ENCODE measurements at regions not wholly inside any gene's neighbourhood (a gene's known extent, or its start where the extent isn't known, plus 50 kb on each side); places are given as distances from the start of the nearest gene placed in this dataset.

- TF ChIP-seq USF1 (IDR thresholded peaks at IDR 0.05) (no peak), YY1 (IDR thresholded peaks at IDR 0.05; ENCODE audit: low read depth) (no peak), EGR1 (IDR thresholded peaks at IDR 0.05) (no peak), FOXM1 (IDR thresholded peaks at IDR 0.05; ENCODE audit: borderline replicate concordance, low read depth) (no peak)
Observed at GRCh38 chr5:104965006-104965405, 1402.4 kb upstream of the NUDT12 start.

- TF ChIP-seq FOXM1 (IDR thresholded peaks at IDR 0.05; ENCODE audit: borderline replicate concordance, low read depth): no peak
- TF ChIP-seq NFIC (IDR thresholded peaks at IDR 0.05): no peak
- TF ChIP-seq CEBPB (IDR thresholded peaks at IDR 0.05): no peak
- TF ChIP-seq EP300 (IDR thresholded peaks at IDR 0.05; ENCODE audit: borderline replicate concordance): no peak
- no peak for TF ChIP-seq CREB1 (IDR thresholded peaks at IDR 0.05; ENCODE audit: low read depth)
- TF ChIP-seq TEAD4 (IDR thresholded peaks at IDR 0.05): no peak
Observed at GRCh38 chr5:104955479-104955878, 1392.9 kb upstream of the NUDT12 start.

GRCh38 chr5:104952876-104953275, 1390.3 kb upstream of the NUDT12 start:
- TF ChIP-seq YY1 (IDR thresholded peaks at IDR 0.05; ENCODE audit: low read depth) (no peak), REST (IDR thresholded peaks at IDR 0.05; ENCODE audit: low read depth) (no peak), CREB1 (IDR thresholded peaks at IDR 0.05; ENCODE audit: low read depth) (no peak), MAX (IDR thresholded peaks at IDR 0.05) (no peak), ZBTB7A (IDR thresholded peaks at IDR 0.05; ENCODE audit: low read depth) (no peak), RAD21 (IDR thresholded peaks at IDR 0.05; ENCODE audit: low read depth) (no peak), NFIC (IDR thresholded peaks at IDR 0.05) (no peak), EP300 (IDR thresholded peaks at IDR 0.05; ENCODE audit: borderline replicate concordance) (no peak), TAF1 (IDR thresholded peaks at IDR 0.05; ENCODE audit: low read depth) (no peak), USF1 (IDR thresholded peaks at IDR 0.05) (no peak)

GRCh38 chr5:104951829-104952228, 1389.2 kb upstream of the NUDT12 start:
- TF ChIP-seq EGR1 (IDR thresholded peaks at IDR 0.05) (no peak), MAX (IDR thresholded peaks at IDR 0.05) (no peak), TCF12 (IDR thresholded peaks at IDR 0.05; ENCODE audit: low read depth) (no peak), USF1 (IDR thresholded peaks at IDR 0.05) (no peak), TEAD4 (IDR thresholded peaks at IDR 0.05) (no peak), CEBPB (IDR thresholded peaks at IDR 0.05) (no peak), EP300 (IDR thresholded peaks at IDR 0.05; ENCODE audit: borderline replicate concordance) (no peak), ZBTB7A (IDR thresholded peaks at IDR 0.05; ENCODE audit: low read depth) (no peak), RAD21 (IDR thresholded peaks at IDR 0.05; ENCODE audit: low read depth) (no peak), NFIC (IDR thresholded peaks at IDR 0.05) (no peak), REST (IDR thresholded peaks at IDR 0.05; ENCODE audit: low read depth) (no peak), FOXM1 (IDR thresholded peaks at IDR 0.05; ENCODE audit: borderline replicate concordance, low read depth) (no peak), YY1 (IDR thresholded peaks at IDR 0.05; ENCODE audit: low read depth) (no peak), CREB1 (IDR thresholded peaks at IDR 0.05; ENCODE audit: low read depth) (no peak), TAF1 (IDR thresholded peaks at IDR 0.05; ENCODE audit: low read depth) (no peak)

GRCh38 chr5:104947076-104947475, 1384.5 kb upstream of the NUDT12 start:
- no peak for TF ChIP-seq YY1 (IDR thresholded peaks at IDR 0.05; ENCODE audit: low read depth)
- TF ChIP-seq CREB1 (IDR thresholded peaks at IDR 0.05; ENCODE audit: low read depth): no peak
- no peak for TF ChIP-seq TCF12 (IDR thresholded peaks at IDR 0.05; ENCODE audit: low read depth)
- TF ChIP-seq TAF1 (IDR thresholded peaks at IDR 0.05; ENCODE audit: low read depth): no peak
- no peak for TF ChIP-seq NFIC (IDR thresholded peaks at IDR 0.05)
- no peak for TF ChIP-seq MAX (IDR thresholded peaks at IDR 0.05)
- no peak for TF ChIP-seq RAD21 (IDR thresholded peaks at IDR 0.05; ENCODE audit: low read depth)
- TF ChIP-seq FOXM1 (IDR thresholded peaks at IDR 0.05; ENCODE audit: borderline replicate concordance, low read depth): no peak

GRCh38 chr5:104942735-104943134, 1380.1 kb upstream of the NUDT12 start:
- TF ChIP-seq TAF1 (IDR thresholded peaks at IDR 0.05; ENCODE audit: low read depth) (no peak), TEAD4 (IDR thresholded peaks at IDR 0.05) (no peak), ZBTB7A (IDR thresholded peaks at IDR 0.05; ENCODE audit: low read depth) (no peak), EGR1 (IDR thresholded peaks at IDR 0.05) (no peak), FOXM1 (IDR thresholded peaks at IDR 0.05; ENCODE audit: borderline replicate concordance, low read depth) (no peak), RAD21 (IDR thresholded peaks at IDR 0.05; ENCODE audit: low read depth) (no peak), NFIC (IDR thresholded peaks at IDR 0.05) (no peak), EP300 (IDR thresholded peaks at IDR 0.05; ENCODE audit: borderline replicate concordance) (no peak), TCF12 (IDR thresholded peaks at IDR 0.05; ENCODE audit: low read depth) (no peak), CREB1 (IDR thresholded peaks at IDR 0.05; ENCODE audit: low read depth) (no peak), USF1 (IDR thresholded peaks at IDR 0.05) (no peak), CEBPB (IDR thresholded peaks at IDR 0.05) (no peak)
